Mesenchymal stem cell (in vitro differentiated cells and primary cell): ENCODE measurements at regions not wholly inside any gene's neighbourhood (a gene's known extent, or its start where the extent isn't known, plus 50 kb on each side); places are given as distances from the start of the nearest gene placed in this dataset.

Experiments used
- DNase-seq: peaks from one replicate; pipeline ENCODE4 v3.0.0-alpha.2; 2013
- H2AFZ ChIP-seq: one replicate; pipeline ENCODE4 v1.6.1; 2013; ENCODE audit warnings: low read depth, mild to moderate bottlenecking, control low read depth, inconsistent platforms, low read length, moderate library complexity
- H2AK5ac ChIP-seq: 2 replicates; pipeline ENCODE4 v1.6.1; 2013; ENCODE audit warnings: low read length, moderate library complexity, mild to moderate bottlenecking, inconsistent platforms; ENCODE audit not compliant: severe bottlenecking
- H2BK120ac ChIP-seq: one replicate; pipeline ENCODE4 v1.6.1; 2013; ENCODE audit warnings: low read depth, mild to moderate bottlenecking, inconsistent platforms, low read length, moderate library complexity
- H2BK12ac ChIP-seq, 2 experiments: one replicate each; pipeline ENCODE4 v1.6.1; 2013; ENCODE audit warnings: inconsistent platforms in 2 of 2, low read length in 2 of 2, mild to moderate bottlenecking in 2 of 2, moderate library complexity in 2 of 2, control low read depth in 1 of 2
- H2BK15ac ChIP-seq: one replicate; pipeline ENCODE4 v1.6.1; 2013; ENCODE audit warnings: mild to moderate bottlenecking, low read depth, inconsistent platforms; ENCODE audit not compliant: poor library complexity, severe bottlenecking
- H2BK5ac ChIP-seq: 2 replicates; pipeline ENCODE4 v1.6.1; 2013; ENCODE audit warnings: low read depth, mild to moderate bottlenecking, low read length, control low read depth, inconsistent platforms; ENCODE audit not compliant: poor library complexity, severe bottlenecking
- H3K14ac ChIP-seq, 2 experiments: one replicate each; pipeline ENCODE4 v1.6.1; 2013; ENCODE audit warnings: inconsistent platforms in 2 of 2, low read length in 2 of 2, control low read depth in 1 of 2, mild to moderate bottlenecking in 1 of 2, moderate library complexity in 1 of 2
- H3K18ac ChIP-seq, 2 experiments: one replicate each; pipeline ENCODE4 v1.6.1; 2013; ENCODE audit warnings: inconsistent platforms in 2 of 2, low read length in 2 of 2, control low read depth in 1 of 2, low read depth in 1 of 2, mild to moderate bottlenecking in 1 of 2
- H3K23ac ChIP-seq, 2 experiments: one replicate each; pipeline ENCODE4 v1.6.1; 2013; ENCODE audit warnings: inconsistent platforms in 2 of 2, low read length in 2 of 2, mild to moderate bottlenecking in 2 of 2, moderate library complexity in 2 of 2, control low read depth in 1 of 2
- H3K27ac ChIP-seq: 2 replicates; pipeline ENCODE4 v1.5.1; 2013; ENCODE audit warnings: mild to moderate bottlenecking, moderate library complexity, low read length, control low read depth, inconsistent platforms; ENCODE audit not compliant: poor library complexity, severe bottlenecking
- H3K27me3 ChIP-seq, 2 experiments: 2 replicates each; pipeline versions ENCODE4 v1.6.1 to v1.7.0; 2013; ENCODE audit warnings: low read length in 2 of 2, mild to moderate bottlenecking in 2 of 2, moderate library complexity in 2 of 2, control low read depth in 1 of 2, inconsistent platforms in 1 of 2; ENCODE audit not compliant: control insufficient read depth in 1 of 2, insufficient read depth in 1 of 2
- H3K36me3 ChIP-seq, 2 experiments: 2 replicates each; pipeline versions ENCODE4 v1.6.1 to v1.7.0; 2013; ENCODE audit warnings: low read length in 2 of 2, control low read depth in 1 of 2, inconsistent platforms in 1 of 2, low read depth in 1 of 2, mild to moderate bottlenecking in 1 of 2; ENCODE audit not compliant: insufficient read depth in 2 of 2, control insufficient read depth in 1 of 2
- H3K4ac ChIP-seq, 2 experiments: one replicate each; pipeline ENCODE4 v1.6.1; 2013; ENCODE audit warnings: inconsistent platforms in 2 of 2, low read length in 2 of 2, mild to moderate bottlenecking in 2 of 2, moderate library complexity in 2 of 2, control low read depth in 1 of 2, low read depth in 1 of 2
- H3K4me1 ChIP-seq: 2 replicates; pipeline ENCODE4 v1.6.1; 2013; ENCODE audit warnings: low read depth, low read length, control low read depth; ENCODE audit not compliant: control insufficient read depth, insufficient read depth
- H3K4me2 ChIP-seq: 2 replicates; pipeline ENCODE4 v1.6.1; 2013; ENCODE audit warnings: low read length, mild to moderate bottlenecking, inconsistent platforms; ENCODE audit not compliant: poor library complexity, severe bottlenecking
- H3K4me3 ChIP-seq, 2 experiments: 2 replicates each; pipeline versions ENCODE4 v1.5.1 to v1.7.0; 2013; ENCODE audit warnings: low read length in 2 of 2, mild to moderate bottlenecking in 2 of 2, control low read depth in 1 of 2, low read depth in 1 of 2; ENCODE audit not compliant: insufficient read depth in 1 of 2
- H3K79me1 ChIP-seq: replicated peaks from 2 replicates; pipeline ENCODE4 v1.6.1; 2013; ENCODE audit warnings: mild to moderate bottlenecking, control low read depth, low read length, inconsistent platforms; ENCODE audit not compliant: poor library complexity, severe bottlenecking
- H3K9ac ChIP-seq: 2 replicates; pipeline ENCODE4 v1.7.0; 2013; ENCODE audit warnings: mild to moderate bottlenecking, low read length, moderate library complexity
- H3K9me3 ChIP-seq: 2 replicates; pipeline ENCODE4 v1.7.0; 2013; ENCODE audit warnings: mild to moderate bottlenecking, low read length; ENCODE audit not compliant: control insufficient read depth
- H4K8ac ChIP-seq: one replicate; pipeline ENCODE4 v1.6.1; 2013; ENCODE audit warnings: inconsistent platforms, mild to moderate bottlenecking, low read length, moderate library complexity
- H4K91ac ChIP-seq: one replicate; pipeline ENCODE4 v1.6.1; 2013; ENCODE audit warnings: mild to moderate bottlenecking, low read length, inconsistent platforms
- WGBS: methylation state at CpG from one replicate; pipeline ENCODE4 v1.1.7; 2013; ENCODE audit warnings: mixed read lengths; 5-methylcytosine and 5-hydroxymethylcytosine counted together

GRCh38 chr13:84651288-84651687 lies 769.0 kb upstream of the SLITRK1 start:
- H3K18ac ChIP-seq, result no peak overlapping the region
- no peak overlapping the region for H3K4me3 ChIP-seq

GRCh38 chr13:84649853-84650252 lies 767.6 kb upstream of the SLITRK1 start:
- H3K4me2 ChIP-seq, result no peak overlapping the region
- no peak for DNase-seq

More at GRCh38 chr13:84651288-84651687, 769.0 kb upstream of the SLITRK1 start:
- Histone ChIP-seq H3K4ac (no peak overlapping the region), H2AFZ (no peak overlapping the region), H2AK5ac (no peak overlapping the region), H3K14ac (no peak overlapping the region), H2BK5ac (no peak overlapping the region), H3K4me2 (no peak overlapping the region), H3K4me1 (no peaks in the 10 kb centered on the region), H2BK12ac (no peak overlapping the region), H4K91ac (no peak overlapping the region), H3K27me3 (no peaks in the 10 kb centered on the region), H2BK120ac (no peak overlapping the region), H3K36me3 (no peaks in the 10 kb centered on the region), H3K9me3 (peaks cover 9% of the 10 kb centered on the region), H3K79me1 (no peaks in the 10 kb centered on the region), H4K8ac (no peak overlapping the region), H2BK15ac (no peak overlapping the region), H3K23ac (no peak overlapping the region), H3K9ac (no peak overlapping the region), H3K27ac (peak overlapping the region; percentile 61)
- 48% methylated on average over 5 of the region's 5 CpGs for WGBS
- DNase-seq, result peak; percentile 88

GRCh38 chr13:84648069-84648640 lies 765.9 kb upstream of the SLITRK1 start:
- Histone ChIP-seq H3K4me3 (no peak overlapping the region), H4K8ac (no peak overlapping the region), H3K23ac (no peak overlapping the region), H3K4me1 (no peaks in the 10 kb centered on the region), H3K14ac (no peak overlapping the region), H2BK120ac (no peak overlapping the region), H3K27me3 (no peaks in the 10 kb centered on the region), H3K9me3 (peaks cover 9% of the 10 kb centered on the region), H3K18ac (no peak overlapping the region), H2AFZ (no peak overlapping the region), H2BK15ac (no peak overlapping the region), H2BK12ac (no peak overlapping the region), H4K91ac (no peak overlapping the region), H3K27ac (no peak overlapping the region), H3K4me2 (no peak overlapping the region), H2BK5ac (no peak overlapping the region), H3K4ac (no peak overlapping the region), H3K9ac (no peak overlapping the region), H3K36me3 (no peaks in the 10 kb centered on the region), H3K79me1 (no peaks in the 10 kb centered on the region), H2AK5ac (no peak overlapping the region)
- WGBS, result no CpG with 5 or more reads among the region's 2 CpGs
- DNase-seq, result no peak

More at GRCh38 chr13:84649853-84650252, 767.6 kb upstream of the SLITRK1 start:
- Histone ChIP-seq H2AFZ (no peak overlapping the region), H3K9ac (no peak overlapping the region), H3K4me1 (no peaks in the 10 kb centered on the region), H3K27me3 (no peaks in the 10 kb centered on the region), H2BK15ac (no peak overlapping the region), H4K91ac (no peak overlapping the region), H3K9me3 (peaks cover 9% of the 10 kb centered on the region), H3K36me3 (no peaks in the 10 kb centered on the region), H3K14ac (no peak overlapping the region), H3K27ac (peak overlapping the region; percentile 47), H2BK120ac (no peak overlapping the region), H3K79me1 (no peaks in the 10 kb centered on the region), H2BK5ac (no peak overlapping the region), H3K23ac (no peak overlapping the region), H2BK12ac (no peak overlapping the region), H3K4me3 (no peak overlapping the region), H4K8ac (no peak overlapping the region), H3K18ac (no peak overlapping the region), H3K4ac (no peak overlapping the region), H2AK5ac (no peak overlapping the region)
- WGBS, result 79% methylated on average over 2 of the region's 4 CpGs

- Histone ChIP-seq H3K23ac (no peak overlapping the region), H2BK120ac (no peak overlapping the region), H3K4ac (no peak overlapping the region), H3K4me1 (no peaks in the 10 kb centered on the region), H2BK12ac (no peak overlapping the region), H3K27ac (no peak overlapping the region), H2AK5ac (no peak overlapping the region), H2BK5ac (no peak overlapping the region), H2BK15ac (no peak overlapping the region), H3K79me1 (no peaks in the 10 kb centered on the region), H3K9me3 (peaks cover 7% of the 10 kb centered on the region), H3K9ac (peak overlapping the region; percentile 31), H4K8ac (no peak overlapping the region), H4K91ac (no peak overlapping the region), H3K4me2 (no peak overlapping the region), H2AFZ (no peak overlapping the region), H3K18ac (no peak overlapping the region), H3K14ac (no peak overlapping the region), H3K4me3 (no peak overlapping the region), H3K27me3 (no peaks in the 10 kb centered on the region), H3K36me3 (no peaks in the 10 kb centered on the region)
- DNase-seq, result no peak
- WGBS, result 100% methylated on average over 2 of the region's 3 CpGs
These were observed 764.7 kb upstream of the SLITRK1 start for GRCh38 chr13:84646957-84647356.
